Esophagus squamous epithelium (tissue), 4 donors: ENCODE measurements at regions not wholly inside any gene's neighbourhood (a gene's known extent, or its start where the extent isn't known, plus 50 kb on each side); places are given as distances from the start of the nearest gene placed in this dataset.

Source experiments
- CTCF ChIP-seq, 6 experiments: fragments of 450-650 bp in 4 of 6; fragments of 200-600 bp in 2 of 6; sonication (generic) in 2 of 6; IDR thresholded peaks; one replicate each; pipeline ENCODE4 v1.5.1; 2016 to 2019; ENCODE audit warnings: antibody characterized with exemption in 6 of 6, mild to moderate bottlenecking in 4 of 6, moderate library complexity in 4 of 6
- POLR2A ChIP-seq, 4 donors: fragments of 450-650 bp; IDR thresholded peaks; one replicate each; pipeline ENCODE4 v1.6.1; 2017; ENCODE audit warnings: antibody characterized with exemption in 4 of 4, mild to moderate bottlenecking in 4 of 4, moderate library complexity in 3 of 4

GRCh38 chr5:25033658-25034057, 388.9 kb upstream of the CDH10 start:
- no peak for TF ChIP-seq CTCF (IDR thresholded peaks at IDR 0.05)
- no peak for TF ChIP-seq POLR2A (IDR thresholded peaks at IDR 0.05)
